A549 (cell line): ENCODE measurements at regions not wholly inside any gene's neighbourhood (a gene's known extent, or its start where the extent isn't known, plus 50 kb on each side); places are given as distances from the start of the nearest gene placed in this dataset.

Experiments
- ATAC-seq, 2 experiments: fragments of 200-7000 bp in 1 of 2; fragments of >200 bp in 1 of 2; cut with Nextera tagmentation in 1 of 2; cut with Tn5 transposase in 1 of 2; 3 replicates each; pipeline versions ENCODE4 v1.8.0 to v1.9.1; 2018 to 2020; ENCODE audit warnings: mild to moderate bottlenecking in 1 of 2, moderate library complexity in 1 of 2
- CTCF ChIA-PET: fragments of 300-600 bp; sonication (Branson Sonifier 250); formaldehyde crosslinking; extraction: SDS; loops from one replicate; lab custom pipeline; 2021; ENCODE audit warnings: antibody characterized with exemption, inconsistent platforms; lab: Yijun Ruan, JAX
- POLR2A ChIA-PET: fragments of 350-600 bp; formaldehyde crosslinking; extraction: SDS; loops from one replicate; lab custom pipeline; 2021; ENCODE audit warnings: antibody characterized with exemption, inconsistent platforms; lab: Yijun Ruan, JAX
- DNase-seq, 2 experiments: peaks; one replicate each; pipeline versions ENCODE4 v3.0.0 to v3.0.0-alpha.2; 2011 to 2016; ENCODE audit warnings: low read depth in 1 of 2, low spot score in 1 of 2
- FAIRE-seq: peaks from 2 replicates; lab custom pipeline; 2011; peaks lifted over from hg19 to GRCh38; lab: Jason Lieb, UNC
- H3K27ac ChIP-seq, 2 experiments: fragments of >200 bp; sonication (Bioruptor Twin); formaldehyde crosslinking; 3 replicates each; pipeline ENCODE4 v1.5.1; 2016 to 2017
- H3K4me1 ChIP-seq: fragments of >200 bp; sonication (Bioruptor Twin); formaldehyde crosslinking; 3 replicates; pipeline ENCODE4 v1.6.1; 2016
- H3K4me2 ChIP-seq: fragments of >200 bp; sonication (Bioruptor Twin); formaldehyde crosslinking; 3 replicates; pipeline ENCODE4 v1.6.1; 2016
- H3K4me3 ChIP-seq: fragments of >200 bp; sonication (Bioruptor Twin); formaldehyde crosslinking; 3 replicates; pipeline ENCODE4 v1.5.1; 2016
- H3K9me3 ChIP-seq: fragments of >200 bp; sonication (Bioruptor Twin); formaldehyde crosslinking; 3 replicates; pipeline ENCODE4 v1.6.1; 2016
- ESRRA ChIP-seq: fragments of 150-350 bp; IDR thresholded peaks from 2 replicates; pipeline ENCODE4 v1.6.1; 2014; ENCODE audit warnings: mild to moderate bottlenecking, low read length, borderline replicate concordance
- FOSL2 ChIP-seq, 2 experiments: fragments of 450-650 bp in 1 of 2; fragments of >200 bp in 1 of 2; sonication (Bioruptor Twin) in 1 of 2; formaldehyde crosslinking; IDR thresholded peaks; 2 replicates each; pipeline versions ENCODE4 v1.5.0 to v1.6.1; 2016 to 2020; ENCODE audit warnings: mild to moderate bottlenecking in 1 of 2, moderate library complexity in 1 of 2
- JUNB ChIP-seq: fragments of >200 bp; sonication (Bioruptor Twin); formaldehyde crosslinking; IDR thresholded peaks from 2 replicates; pipeline ENCODE4 v1.6.1; 2016
- MAFK ChIP-seq: fragments of 450-650 bp; IDR thresholded peaks from 2 replicates; pipeline ENCODE4 v1.6.1; 2014; ENCODE audit not compliant: partially characterized antibody
- MYC ChIP-seq: IDR thresholded peaks from 2 replicates; pipeline ENCODE4 v1.6.1; 2012; ENCODE audit warnings: mild to moderate bottlenecking, inconsistent platforms, low read length, improper control_type of control experiment, borderline replicate concordance
- NFE2L2 ChIP-seq: fragments of 150-350 bp; conservative IDR thresholded peaks from 2 replicates; pipeline ENCODE4 v1.6.1; 2014; ENCODE audit warnings: low read length
- RARB ChIP-seq: fragments of 250-450 bp; sonication (Bioruptor Pico); IDR thresholded peaks from 2 replicates; pipeline ENCODE4 v1.8.0; 2021; ENCODE audit warnings: mild to moderate bottlenecking, moderate library complexity
- RNF2 ChIP-seq: fragments of 200-600 bp; sonication (generic); IDR thresholded peaks from 2 replicates; pipeline ENCODE4 v1.6.1; 2016; ENCODE audit warnings: low read depth, mild to moderate bottlenecking, antibody characterized with exemption, moderate library complexity, borderline replicate concordance
- ZSCAN20 ChIP-seq: fragments of 250-450 bp; sonication (Bioruptor Pico); IDR thresholded peaks from 2 replicates; pipeline ENCODE4 v1.8.0; 2022; ENCODE audit warnings: mild to moderate bottlenecking, moderate library complexity
- WGBS: methylation state at CpG from one replicate; pipeline ENCODE4 v1.1.6; 2017; ENCODE audit errors: missing lambda C conversion rate; 5-methylcytosine and 5-hydroxymethylcytosine counted together
- TF ChIP-seq, protein P1 (sequence below): IDR thresholded peaks from 2 replicates; pipeline ENCODE4 v1.6.1; 2012
- TF ChIP-seq, protein P2 (sequence below): fragments of >200 bp; sonication (Bioruptor Twin); formaldehyde crosslinking; IDR thresholded peaks from 3 replicates; pipeline ENCODE4 v1.6.1; 2016
- TF ChIP-seq, protein P3 (sequence below): fragments of >200 bp; sonication (Bioruptor Twin); formaldehyde crosslinking; IDR thresholded peaks from 2 replicates; pipeline ENCODE4 v1.6.1; 2016

DNA sequence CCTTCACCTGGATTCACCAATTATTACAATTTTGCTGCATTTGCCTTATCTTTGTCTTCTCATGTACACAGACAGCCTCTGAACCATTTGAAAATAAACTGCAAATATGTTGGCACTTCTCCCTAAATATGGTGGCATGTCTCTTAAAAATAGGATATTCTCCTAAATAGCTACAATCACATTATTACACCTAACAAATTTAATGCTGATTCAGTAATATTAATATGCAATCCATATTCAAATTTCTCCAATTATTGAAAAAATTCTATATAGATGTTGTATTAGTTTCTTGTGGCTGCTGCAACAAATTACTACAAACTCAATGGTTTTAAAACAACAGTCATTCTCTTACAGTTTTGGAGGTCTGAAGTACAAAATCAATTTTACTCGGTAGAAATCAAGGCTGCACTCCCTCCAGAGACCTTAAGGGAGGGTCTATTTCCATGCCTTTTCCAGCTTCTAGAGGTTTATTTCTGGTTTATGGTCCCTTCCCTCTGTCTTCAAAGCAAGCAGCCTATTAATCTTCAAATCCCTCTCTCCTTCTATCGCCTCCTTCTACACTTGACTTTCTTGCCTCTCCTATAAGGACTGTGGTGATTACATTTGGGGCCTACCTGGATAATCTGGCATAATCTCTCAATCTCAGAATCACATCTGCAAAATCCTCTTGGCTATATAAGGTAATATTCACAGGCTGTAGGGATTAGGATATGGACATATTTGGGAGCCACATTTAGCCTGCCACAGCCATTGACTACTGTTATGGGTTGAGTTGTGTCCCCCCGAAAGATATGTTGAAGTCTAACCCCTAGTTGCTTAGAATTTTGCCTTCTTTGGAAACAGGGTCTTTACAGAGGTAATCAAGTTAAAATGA lies 52.5 kb upstream of the BOLA1 start:
- Histone ChIP-seq H3K4me3 (no peak overlapping the region), H3K4me1 (peaks cover 51% of the 10 kb centered on the region), H3K9me3 (no peaks in the 10 kb centered on the region), H3K27ac (peak overlapping the region in 1 of 2 experiments; percentile 48; a peak in 3 of 6 replicates), H3K4me2 (peak overlapping the region; percentile 91)
- CTCF ChIA-PET, result no interaction called here
- no peak for DNase-seq
- ATAC-seq, result no peak
- POLR2A ChIA-PET, result no interaction called here
- FAIRE-seq, result no peak
- 92% methylated on average over 3 of the region's 3 CpGs for WGBS
- TF ChIP-seq, protein P1, sequence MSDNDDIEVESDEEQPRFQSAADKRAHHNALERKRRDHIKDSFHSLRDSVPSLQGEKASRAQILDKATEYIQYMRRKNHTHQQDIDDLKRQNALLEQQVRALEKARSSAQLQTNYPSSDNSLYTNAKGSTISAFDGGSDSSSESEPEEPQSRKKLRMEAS, result no peak
- TF ChIP-seq MAFK, result peak; percentile 94

DNA sequence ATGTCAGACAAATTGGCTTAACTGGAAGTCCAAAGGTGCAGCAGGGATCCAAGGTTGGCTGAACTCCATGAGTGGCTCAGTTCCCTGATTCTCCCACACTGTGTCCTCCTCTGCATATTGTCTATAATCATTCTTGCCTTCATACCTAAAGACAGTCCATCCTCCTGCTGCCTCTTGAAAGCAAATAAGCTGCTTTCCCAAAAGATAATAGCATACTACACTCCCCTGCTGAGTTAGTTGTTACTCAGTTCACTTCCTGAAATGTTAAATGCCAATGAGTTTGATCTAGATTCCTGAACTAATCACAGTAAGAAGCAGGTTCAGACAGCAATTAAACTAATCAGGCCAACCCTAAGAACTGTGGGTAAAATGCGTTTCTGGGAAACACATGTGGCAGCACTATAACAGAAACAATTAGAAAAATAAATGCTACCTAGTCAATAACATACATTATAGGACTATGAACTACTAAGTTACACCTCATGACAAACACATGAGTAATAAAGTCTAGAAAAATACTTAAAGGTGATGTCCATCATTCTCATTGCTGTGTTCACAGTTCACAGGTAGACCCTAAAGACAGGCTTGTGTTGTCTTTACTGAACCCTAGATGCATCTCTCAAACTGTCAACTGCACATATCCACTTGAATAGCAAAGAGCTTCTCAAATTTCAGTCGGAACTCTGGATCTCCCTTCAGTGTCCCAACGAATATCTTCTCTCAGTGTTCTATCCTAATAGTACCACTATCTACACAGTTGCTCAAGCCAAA lies 50.8 kb upstream of the BOLA1 start:
- Histone ChIP-seq H3K9me3 (no peaks in the 10 kb centered on the region), H3K4me1 (peaks cover 51% of the 10 kb centered on the region), H3K4me3 (peak overlapping the region; percentile 60), H3K4me2 (peak overlapping the region; percentile 91), H3K27ac (peak overlapping the region; percentile 73 to 88)
- FAIRE-seq, result no peak
- ATAC-seq, result no peak
- WGBS, result 18% methylated on average over 3 of the region's 3 CpGs
- DNase-seq, result no peak
- TF ChIP-seq FOSL2 (IDR thresholded peaks at IDR 0.05) (no peak), FOSL2 (CRISPR knock-in tag; IDR thresholded peaks at IDR 0.05) (0 out of 2 replicates have a peak, but pooled peaks have one; percentile 16), RNF2 (no peak), JUNB (no peak), ESRRA (no peak), RARB (CRISPR knock-in tag) (no peak)
- TF ChIP-seq, protein P2, sequence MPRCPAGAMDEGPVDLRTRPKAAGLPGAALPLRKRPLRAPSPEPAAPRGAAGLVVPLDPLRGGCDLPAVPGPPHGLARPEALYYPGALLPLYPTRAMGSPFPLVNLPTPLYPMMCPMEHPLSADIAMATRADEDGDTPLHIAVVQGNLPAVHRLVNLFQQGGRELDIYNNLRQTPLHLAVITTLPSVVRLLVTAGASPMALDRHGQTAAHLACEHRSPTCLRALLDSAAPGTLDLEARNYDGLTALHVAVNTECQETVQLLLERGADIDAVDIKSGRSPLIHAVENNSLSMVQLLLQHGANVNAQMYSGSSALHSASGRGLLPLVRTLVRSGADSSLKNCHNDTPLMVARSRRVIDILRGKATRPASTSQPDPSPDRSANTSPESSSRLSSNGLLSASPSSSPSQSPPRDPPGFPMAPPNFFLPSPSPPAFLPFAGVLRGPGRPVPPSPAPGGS, result no peak
- TF ChIP-seq, protein P3, sequence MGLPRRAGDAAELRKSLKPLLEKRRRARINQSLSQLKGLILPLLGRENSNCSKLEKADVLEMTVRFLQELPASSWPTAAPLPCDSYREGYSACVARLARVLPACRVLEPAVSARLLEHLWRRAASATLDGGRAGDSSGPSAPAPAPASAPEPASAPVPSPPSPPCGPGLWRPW, result no peak
- POLR2A ChIA-PET, result interaction anchor here (0.7 to 2.4 kb wide), 2 partner anchors 38 to 339 kb away, joined by 3 to 32 read pairs; a partner anchor contains a TSS
- CTCF ChIA-PET, result interaction anchor here (0.9 to 1.7 kb wide), 4 partner anchors 39 to 339 kb away, joined by 3 to 6 read pairs (median 4); a partner anchor contains a TSS

DNA sequence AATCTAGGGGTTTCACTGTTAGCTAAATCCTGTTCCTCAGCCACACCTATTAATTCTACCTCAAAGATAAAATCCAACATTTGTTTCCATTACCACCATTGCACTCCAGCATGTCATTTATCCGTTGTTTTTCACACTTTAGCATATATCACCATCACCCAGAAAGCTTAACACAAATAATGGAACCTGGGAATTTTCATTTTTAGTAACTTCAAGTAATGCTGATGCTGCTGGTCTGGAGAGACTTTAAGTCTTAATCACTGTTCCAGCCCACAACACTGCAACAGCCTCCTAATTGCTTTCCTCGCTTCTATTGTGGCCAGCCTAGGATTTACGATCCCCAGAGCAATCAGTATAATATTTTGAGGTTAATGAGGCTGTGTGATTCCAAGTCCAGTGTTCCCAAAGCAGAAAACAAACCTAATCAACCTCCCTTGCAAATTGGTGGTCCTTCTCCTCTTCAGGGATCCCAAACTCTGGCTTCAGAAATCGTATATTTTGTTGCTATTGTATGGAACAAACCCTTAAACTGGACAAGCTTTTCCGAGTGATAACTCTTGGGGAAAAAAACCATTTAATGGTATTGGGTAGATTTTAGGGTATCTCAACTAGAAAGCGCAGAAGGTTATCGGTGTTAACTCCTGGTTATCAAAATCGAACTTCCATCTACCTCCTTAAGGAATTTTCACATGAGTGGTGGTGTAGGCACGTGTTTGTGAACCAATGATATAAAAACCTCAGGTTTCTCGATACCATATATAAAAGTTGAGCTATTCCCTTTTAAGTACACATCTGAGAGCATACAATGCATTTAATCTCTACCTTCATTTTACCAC lies 50.0 kb upstream of the BOLA1 start:
- Histone ChIP-seq H3K4me2 (peak overlapping the region; percentile 91), H3K4me3 (peak overlapping the region; percentile 60), H3K4me1 (peaks cover 49% of the 10 kb centered on the region), H3K27ac (peak overlapping the region; percentile 73 to 88), H3K9me3 (no peaks in the 10 kb centered on the region)
- ChIA-PET CTCF (interaction anchor here (0.9 to 1.7 kb wide), 4 partner anchors 38 to 338 kb away, joined by 3 to 6 read pairs (median 4); a partner anchor contains a TSS), POLR2A (interaction anchor here (0.7 to 2.4 kb wide), 2 partner anchors 37 to 338 kb away, joined by 3 to 32 read pairs; a partner anchor contains a TSS)
- DNase-seq (no peak), FAIRE-seq (no peak), ATAC-seq (no peak)
- no peak for TF ChIP-seq NFE2L2
- 0 out of 2 replicates have a peak, but pooled peaks have one; percentile 31 for TF ChIP-seq RARB (CRISPR knock-in tag)
- TF ChIP-seq MYC, result no peak
- TF ChIP-seq ZSCAN20 (CRISPR knock-in tag), result no peak
- 12% methylated on average over 10 of the region's 10 CpGs for WGBS
